HK-2 (cell line): ENCODE measurements at regions not wholly inside any gene's neighbourhood (a gene's known extent, or its start where the extent isn't known, plus 50 kb on each side); places are given as distances from the start of the nearest gene placed in this dataset.

Experiments
- DNase-seq: peaks from one replicate; pipeline ENCODE4 v3.0.0-alpha.2; 2018; ENCODE audit not compliant: unreplicated experiment

GRCh38 chr22:47389201-47389600, 626.8 kb downstream of the TBC1D22A start:
- DNase-seq = no peak

- no peak for DNase-seq
These were observed 626.3 kb downstream of the TBC1D22A start for GRCh38 chr22:47388778-47389177.

- no peak for DNase-seq
These were observed 625.9 kb downstream of the TBC1D22A start for GRCh38 chr22:47388331-47388730.

GRCh38 chr22:47386812-47387510, 624.5 kb downstream of the TBC1D22A start:
- no peak for DNase-seq

GRCh38 chr22:47384977-47385376, 622.5 kb downstream of the TBC1D22A start:
- DNase-seq = no peak

GRCh38 chr22:47382164-47382890, 619.9 kb downstream of the TBC1D22A start:
- DNase-seq = no peak

- DNase-seq = no peak
These were observed 618.8 kb downstream of the TBC1D22A start for GRCh38 chr22:47381240-47381639.

GRCh38 chr22:47380692-47381091, 618.2 kb downstream of the TBC1D22A start:
- no peak for DNase-seq

GRCh38 chr22:47379037-47379436, 616.6 kb downstream of the TBC1D22A start:
- DNase-seq = no peak

GRCh38 chr22:47377926-47378560, 615.6 kb downstream of the TBC1D22A start:
- DNase-seq = no peak

GRCh38 chr22:47376901-47377505, 614.6 kb downstream of the TBC1D22A start:
- DNase-seq = no peak

GRCh38 chr22:47376322-47376700, 613.9 kb downstream of the TBC1D22A start:
- no peak for DNase-seq

- no peak for DNase-seq
These were observed 613.3 kb downstream of the TBC1D22A start for GRCh38 chr22:47375621-47376321.

GRCh38 chr22:47374901-47375575, 612.6 kb downstream of the TBC1D22A start:
- no peak for DNase-seq

GRCh38 chr22:47374273-47374771, 611.9 kb downstream of the TBC1D22A start:
- DNase-seq = no peak

GRCh38 chr22:47373648-47374272, 611.3 kb downstream of the TBC1D22A start:
- DNase-seq = no peak

- DNase-seq = no peak
These were observed 610.3 kb downstream of the TBC1D22A start for GRCh38 chr22:47372596-47373385.

GRCh38 chr22:47372111-47372581, 609.7 kb downstream of the TBC1D22A start:
- no peak for DNase-seq

- no peak for DNase-seq
These were observed 609.0 kb downstream of the TBC1D22A start for GRCh38 chr22:47371263-47372090.
